ENCODE measurements at regions not wholly inside any gene's neighbourhood (a gene's known extent, or its start where the extent isn't known, plus 50 kb on each side); places are given as distances from the start of the nearest gene placed in this dataset.

GRCh38 chr6:48826901-48827701 lies 636.0 kb downstream of the MMUT start:
- H3K27ac ChIP-seq, result peak overlapping the region; percentile 56 to 58
- H3K27me3 ChIP-seq, result no peaks in the 10 kb centered on the region
- peaks cover 0 to 28% (median 4%) of the 10 kb centered on the region in 4 donors for H3K4me1 ChIP-seq
- H3K9me3 ChIP-seq, result no peaks in the 10 kb centered on the region
- TF ChIP-seq CTCF (IDR thresholded peaks at IDR 0.05), result no peak
- peak in 1 of 2 donors; percentile 32 for DNase-seq
- H3K36me3 ChIP-seq, result no peaks in the 10 kb centered on the region
- intact Hi-C loops (cut with DNase I; ENCODE audit: low total_unique reads), result no loop called here
- H3K4me3 ChIP-seq, result no peak overlapping the region

DNA sequence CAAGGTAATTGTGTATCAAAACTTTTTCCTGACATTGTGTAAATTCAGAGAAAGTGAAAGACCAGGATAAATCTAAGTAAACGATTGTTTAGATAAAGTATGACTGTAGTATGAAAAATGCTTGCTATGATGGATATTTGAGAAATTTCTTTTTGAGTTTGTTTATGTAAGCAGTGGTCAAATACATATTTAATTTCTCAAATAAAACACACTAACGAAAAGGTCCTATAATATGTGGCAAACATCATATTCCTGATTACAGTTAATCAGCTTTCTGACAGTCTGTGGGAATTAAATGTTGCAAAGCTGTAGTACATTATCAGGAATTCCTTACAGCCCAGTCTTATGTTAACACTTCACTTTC lies 636.9 kb downstream of the MMUT start:
- no peak for TF ChIP-seq CTCF (IDR thresholded peaks at IDR 0.05)
- DNase-seq, result no peak
- Histone ChIP-seq H3K36me3 (no peaks in the 10 kb centered on the region), H3K4me3 (no peak overlapping the region), H3K4me1 (peaks cover 0 to 28% (median 4%) of the 10 kb centered on the region in 4 donors), H3K27ac (peak overlapping the region in 1 of 2 donors; percentile 58), H3K9me3 (no peaks in the 10 kb centered on the region), H3K27me3 (no peaks in the 10 kb centered on the region)
- intact Hi-C loops (cut with DNase I; ENCODE audit: low total_unique reads), result no loop called here

DNA sequence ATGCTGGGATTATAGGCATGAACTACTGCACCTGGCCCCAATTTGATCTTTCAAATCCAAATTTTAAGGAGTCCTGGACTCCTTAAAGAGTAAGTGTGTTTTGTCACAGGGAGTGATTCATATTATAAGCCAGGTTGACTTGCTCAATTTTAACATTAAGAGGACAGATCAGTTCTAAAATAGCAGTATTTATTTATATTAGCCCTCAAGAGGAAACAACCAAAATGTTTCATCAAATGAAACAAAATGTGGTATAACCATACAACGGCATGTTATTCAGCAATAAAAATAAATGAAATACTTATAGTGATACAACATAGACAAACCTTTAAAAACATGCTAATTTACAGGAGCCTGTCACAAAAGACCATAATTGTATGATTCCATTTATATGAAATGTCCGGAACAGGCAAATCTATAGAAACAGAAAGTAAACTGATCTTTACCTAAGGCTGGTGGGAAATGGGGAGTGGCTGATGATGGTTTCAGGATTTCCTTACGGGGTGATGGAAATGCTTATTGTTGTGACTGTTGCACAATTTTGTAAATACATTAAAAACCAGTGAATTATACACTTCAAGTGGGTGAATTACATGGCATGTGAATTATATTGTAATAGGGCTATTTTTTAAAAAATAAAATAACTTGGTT lies 637.4 kb downstream of the MMUT start:
- Histone ChIP-seq H3K4me1 (peaks cover 0 to 28% (median 4%) of the 10 kb centered on the region in 4 donors), H3K27me3 (no peaks in the 10 kb centered on the region), H3K27ac (peak overlapping the region in 1 of 2 donors; percentile 58), H3K9me3 (no peaks in the 10 kb centered on the region), H3K36me3 (no peaks in the 10 kb centered on the region), H3K4me3 (no peak overlapping the region)
- no peak for DNase-seq
- intact Hi-C loops (cut with DNase I; ENCODE audit: low total_unique reads), result no loop called here
- TF ChIP-seq CTCF (IDR thresholded peaks at IDR 0.05), result no peak

- H3K4me3 ChIP-seq, result no peak overlapping the region
- TF ChIP-seq CTCF (IDR thresholded peaks at IDR 0.05), result no peak
- intact Hi-C loops (cut with DNase I; ENCODE audit: low total_unique reads), result no loop called here
- H3K4me1 ChIP-seq, result no peaks in the 10 kb centered on the region
- no peak overlapping the region for H3K27ac ChIP-seq
- no peaks in the 10 kb centered on the region for H3K9me3 ChIP-seq
- no peaks in the 10 kb centered on the region for H3K36me3 ChIP-seq
- DNase-seq, result no peak
- H3K27me3 ChIP-seq, result no peaks in the 10 kb centered on the region
These were observed 645.0 kb downstream of the MMUT start for GRCh38 chr6:48818052-48818412.

GRCh38 chr6:48817333-48818051 lies 645.6 kb downstream of the MMUT start:
- TF ChIP-seq CTCF (IDR thresholded peaks at IDR 0.05), result no peak

More at GRCh38 chr6:48817333-48818051, 645.6 kb downstream of the MMUT start:
- no peak for DNase-seq
- Histone ChIP-seq H3K9me3 (no peaks in the 10 kb centered on the region), H3K27ac (no peak overlapping the region), H3K4me3 (no peak overlapping the region), H3K36me3 (no peaks in the 10 kb centered on the region), H3K4me1 (no peaks in the 10 kb centered on the region), H3K27me3 (no peaks in the 10 kb centered on the region)
- intact Hi-C loops (cut with DNase I; ENCODE audit: low total_unique reads), result no loop called here
